Fibroblast of pulmonary artery (primary cell): ENCODE measurements at regions not wholly inside any gene's neighbourhood (a gene's known extent, or its start where the extent isn't known, plus 50 kb on each side); places are given as distances from the start of the nearest gene placed in this dataset.
A peak's percentile ranks its signal among the peaks of the same experiment; 100 is the strongest.
"Not testable (repeated sequence)": the region's sequence is repeated elsewhere in the genome, so short reads cannot be mapped to it uniquely, and the experiment has no call there.

Source experiments
- DNase-seq: peaks from one replicate; pipeline ENCODE4 v3.0.0-alpha.2; 2010; ENCODE audit warnings: low read depth
- H3K4me3 ChIP-seq: replicated peaks from 2 replicates; pipeline ENCODE4 v1.5.1; 2011; ENCODE audit warnings: low read depth, mild to moderate bottlenecking, control low read depth, low read length, moderate library complexity
- TF ChIP-seq, protein P1 (sequence below): IDR thresholded peaks from 2 replicates; pipeline ENCODE4 v1.5.1; 2011; ENCODE audit warnings: mild to moderate bottlenecking, control low read depth, low read length, inconsistent platforms; ENCODE audit errors: missing control alignments

GRCh38 chr7:142450695-142451094 is 192.8 kb upstream of the PRSS58 start:
- TF ChIP-seq, protein P1, sequence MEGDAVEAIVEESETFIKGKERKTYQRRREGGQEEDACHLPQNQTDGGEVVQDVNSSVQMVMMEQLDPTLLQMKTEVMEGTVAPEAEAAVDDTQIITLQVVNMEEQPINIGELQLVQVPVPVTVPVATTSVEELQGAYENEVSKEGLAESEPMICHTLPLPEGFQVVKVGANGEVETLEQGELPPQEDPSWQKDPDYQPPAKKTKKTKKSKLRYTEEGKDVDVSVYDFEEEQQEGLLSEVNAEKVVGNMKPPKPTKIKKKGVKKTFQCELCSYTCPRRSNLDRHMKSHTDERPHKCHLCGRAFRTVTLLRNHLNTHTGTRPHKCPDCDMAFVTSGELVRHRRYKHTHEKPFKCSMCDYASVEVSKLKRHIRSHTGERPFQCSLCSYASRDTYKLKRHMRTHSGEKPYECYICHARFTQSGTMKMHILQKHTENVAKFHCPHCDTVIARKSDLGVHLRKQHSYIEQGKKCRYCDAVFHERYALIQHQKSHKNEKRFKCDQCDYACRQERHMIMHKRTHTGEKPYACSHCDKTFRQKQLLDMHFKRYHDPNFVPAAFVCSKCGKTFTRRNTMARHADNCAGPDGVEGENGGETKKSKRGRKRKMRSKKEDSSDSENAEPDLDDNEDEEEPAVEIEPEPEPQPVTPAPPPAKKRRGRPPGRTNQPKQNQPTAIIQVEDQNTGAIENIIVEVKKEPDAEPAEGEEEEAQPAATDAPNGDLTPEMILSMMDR, result no peak
- no peak overlapping the region for H3K4me3 ChIP-seq
- no peak for DNase-seq

GRCh38 chr7:142450206-142450605 is 192.3 kb upstream of the PRSS58 start:
- DNase-seq, result no peak
- no peak overlapping the region for H3K4me3 ChIP-seq
- TF ChIP-seq, protein P1, result no peak

DNA sequence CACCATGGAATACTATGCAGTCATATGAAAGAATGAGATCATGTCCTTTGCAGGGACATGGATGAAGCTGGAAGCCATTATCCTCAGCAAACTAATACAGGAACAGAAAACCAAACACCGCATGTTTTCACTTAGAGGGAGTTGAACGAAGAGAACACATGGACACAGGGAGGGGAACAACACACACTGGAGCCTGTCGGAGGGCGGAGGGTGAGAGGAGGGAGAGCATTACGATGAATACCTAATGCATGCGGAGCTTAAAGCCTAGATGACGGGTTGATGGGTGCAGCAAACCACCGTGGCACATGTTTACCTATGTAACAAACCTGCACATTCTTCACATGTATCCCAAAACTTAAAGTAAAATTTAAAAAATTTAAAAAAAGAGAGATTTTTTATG is 191.0 kb upstream of the PRSS58 start:
- H3K4me3 ChIP-seq, DNase-seq: not testable (repeated sequence)

- TF ChIP-seq, protein P1, result no peak
- H3K4me3 ChIP-seq, result no peak overlapping the region
- DNase-seq, result no peak
Measured at GRCh38 chr7:142447762-142448161, 189.9 kb upstream of the PRSS58 start.

GRCh38 chr7:142445019-142445686 is 187.3 kb upstream of the PRSS58 start:
- DNase-seq, result no peak
- TF ChIP-seq, protein P1, result peak; percentile 20
- no peak overlapping the region for H3K4me3 ChIP-seq

GRCh38 chr7:142443216-142444010 is 185.6 kb upstream of the PRSS58 start:
- H3K4me3 ChIP-seq, result no peak overlapping the region
- peak; percentile 11 for DNase-seq
- TF ChIP-seq, protein P1, result no peak

- H3K4me3 ChIP-seq, result no peak overlapping the region
Measured at GRCh38 chr7:142442396-142442795, 184.5 kb upstream of the PRSS58 start.

More at GRCh38 chr7:142442396-142442795, 184.5 kb upstream of the PRSS58 start:
- no peak for DNase-seq
- TF ChIP-seq, protein P1, result no peak
